Astrocyte of the hippocampus (primary cell): ENCODE measurements at regions not wholly inside any gene's neighbourhood (a gene's known extent, or its start where the extent isn't known, plus 50 kb on each side); places are given as distances from the start of the nearest gene placed in this dataset.
"Not testable (repeated sequence)": the region's sequence is repeated elsewhere in the genome, so short reads cannot be mapped to it uniquely, and the experiment has no call there.

ENCODE experiments used
- DNase-seq: peaks from one replicate; pipeline ENCODE4 v3.0.0; 2011; ENCODE audit warnings: low read depth, low spot score

GRCh38 chr7:98771941-98772603, 97.7 kb downstream of the TMEM130 start:
- DNase-seq = peak; percentile 23

GRCh38 chr7:98774884-98775283, 94.9 kb downstream of the TMEM130 start:
- DNase-seq = no peak

GRCh38 chr7:98777051-98777450, 92.8 kb downstream of the TMEM130 start:
- DNase-seq = no peak

- DNase-seq = no peak
Measured at GRCh38 chr7:98778421-98778820, 91.4 kb downstream of the TMEM130 start.

GRCh38 chr7:98779800-98780587, 89.8 kb downstream of the TMEM130 start:
- DNase-seq = no peak

- DNase-seq = no peak
Measured at GRCh38 chr7:98784216-98784785, 85.5 kb downstream of the TMEM130 start.

GRCh38 chr7:98785929-98786571, 83.8 kb downstream of the TMEM130 start:
- peak; percentile 45 for DNase-seq

- peak; percentile 94 for DNase-seq
Measured at GRCh38 chr7:98788966-98789365, 80.8 kb downstream of the TMEM130 start.

- DNase-seq = not testable (repeated sequence)
Measured at GRCh38 chr7:98794453-98794852, 75.4 kb downstream of the TMEM130 start.

- DNase-seq = no peak
Measured at GRCh38 chr7:98795741-98796493, 73.9 kb downstream of the TMEM130 start.
